ENCODE measurements at regions not wholly inside any gene's neighbourhood (a gene's known extent, or its start where the extent isn't known, plus 50 kb on each side); places are given as distances from the start of the nearest gene placed in this dataset.
"Not testable (repeated sequence)": the region's sequence is repeated elsewhere in the genome, so short reads cannot be mapped to it uniquely, and the experiment has no call there.

DNA sequence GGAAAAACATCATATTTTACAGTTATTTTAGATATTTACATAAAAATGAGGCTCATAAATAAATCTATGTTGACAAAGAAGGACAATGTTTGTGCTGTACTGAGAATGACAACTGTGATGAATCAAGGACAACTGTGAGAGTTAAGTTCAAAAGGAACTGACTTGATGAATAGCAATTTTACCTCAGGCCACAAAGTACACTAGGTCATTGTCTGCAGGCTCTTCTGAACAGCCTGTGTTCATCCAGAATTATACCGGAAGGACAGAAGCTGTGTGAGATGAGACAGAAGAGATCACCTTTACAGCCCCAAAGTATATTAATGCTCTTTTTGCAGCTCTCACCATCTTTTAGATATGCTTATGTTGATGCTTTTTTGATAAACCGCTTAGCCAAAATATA lies 2375.5 kb upstream of the PCDH20 start:
- TF ChIP-seq, protein P1, sequence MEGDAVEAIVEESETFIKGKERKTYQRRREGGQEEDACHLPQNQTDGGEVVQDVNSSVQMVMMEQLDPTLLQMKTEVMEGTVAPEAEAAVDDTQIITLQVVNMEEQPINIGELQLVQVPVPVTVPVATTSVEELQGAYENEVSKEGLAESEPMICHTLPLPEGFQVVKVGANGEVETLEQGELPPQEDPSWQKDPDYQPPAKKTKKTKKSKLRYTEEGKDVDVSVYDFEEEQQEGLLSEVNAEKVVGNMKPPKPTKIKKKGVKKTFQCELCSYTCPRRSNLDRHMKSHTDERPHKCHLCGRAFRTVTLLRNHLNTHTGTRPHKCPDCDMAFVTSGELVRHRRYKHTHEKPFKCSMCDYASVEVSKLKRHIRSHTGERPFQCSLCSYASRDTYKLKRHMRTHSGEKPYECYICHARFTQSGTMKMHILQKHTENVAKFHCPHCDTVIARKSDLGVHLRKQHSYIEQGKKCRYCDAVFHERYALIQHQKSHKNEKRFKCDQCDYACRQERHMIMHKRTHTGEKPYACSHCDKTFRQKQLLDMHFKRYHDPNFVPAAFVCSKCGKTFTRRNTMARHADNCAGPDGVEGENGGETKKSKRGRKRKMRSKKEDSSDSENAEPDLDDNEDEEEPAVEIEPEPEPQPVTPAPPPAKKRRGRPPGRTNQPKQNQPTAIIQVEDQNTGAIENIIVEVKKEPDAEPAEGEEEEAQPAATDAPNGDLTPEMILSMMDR (IDR thresholded peaks at IDR 0.05; ENCODE audit: poor library complexity): not testable (repeated sequence)
- not testable (repeated sequence) for TF ChIP-seq EZH2phosphoT487 (IDR thresholded peaks at IDR 0.05; ENCODE audit: low read depth, severe bottlenecking, unreplicated experiment)

Measured in hepatocyte (in vitro differentiated cells).